Femur (tissue), 1 donor: ENCODE measurements at regions not wholly inside any gene's neighbourhood (a gene's known extent, or its start where the extent isn't known, plus 50 kb on each side); places are given as distances from the start of the nearest gene placed in this dataset.
"Not testable (repeated sequence)": the region's sequence is repeated elsewhere in the genome, so short reads cannot be mapped to it uniquely, and the experiment has no call there.

ENCODE experiments used
- DNase-seq: peaks from one replicate; pipeline ENCODE4 v3.0.0-alpha.2; 2017

- DNase-seq: not testable (repeated sequence)
These were observed 289.4 kb downstream of the CNTNAP3B start for GRCh38 chr9:41839786-41840185.

- not testable (repeated sequence) for DNase-seq
These were observed 290.3 kb downstream of the CNTNAP3B start for GRCh38 chr9:41838953-41839352.

- not testable (repeated sequence) for DNase-seq
These were observed 290.7 kb downstream of the CNTNAP3B start for GRCh38 chr9:41838562-41838851.

- DNase-seq: not testable (repeated sequence)
These were observed 291.3 kb downstream of the CNTNAP3B start for GRCh38 chr9:41837684-41838561.

- DNase-seq: not testable (repeated sequence)
These were observed 296.1 kb downstream of the CNTNAP3B start for GRCh38 chr9:41833108-41833507.

GRCh38 chr9:41824723-41825122 is 304.5 kb downstream of the CNTNAP3B start:
- not testable (repeated sequence) for DNase-seq

- DNase-seq: not testable (repeated sequence)
These were observed 326.5 kb downstream of the CNTNAP3B start for GRCh38 chr9:41802706-41803105.

- DNase-seq: not testable (repeated sequence)
These were observed 330.5 kb downstream of the CNTNAP3B start for GRCh38 chr9:41798684-41799083.

GRCh38 chr9:41790719-41791363 is 338.4 kb downstream of the CNTNAP3B start:
- not testable (repeated sequence) for DNase-seq

GRCh38 chr9:41790007-41790406 is 339.2 kb downstream of the CNTNAP3B start:
- not testable (repeated sequence) for DNase-seq

- DNase-seq: not testable (repeated sequence)
These were observed 339.8 kb downstream of the CNTNAP3B start for GRCh38 chr9:41789387-41789786.

- not testable (repeated sequence) for DNase-seq
These were observed 341.3 kb downstream of the CNTNAP3B start for GRCh38 chr9:41787951-41788350.

GRCh38 chr9:41787270-41787669 is 342.0 kb downstream of the CNTNAP3B start:
- DNase-seq: not testable (repeated sequence)

GRCh38 chr9:41784006-41784405 is 345.2 kb downstream of the CNTNAP3B start:
- DNase-seq: not testable (repeated sequence)

GRCh38 chr9:41783070-41783810 is 346.0 kb downstream of the CNTNAP3B start:
- DNase-seq: not testable (repeated sequence)

- DNase-seq: not testable (repeated sequence)
These were observed 347.3 kb downstream of the CNTNAP3B start for GRCh38 chr9:41781899-41782298.

- not testable (repeated sequence) for DNase-seq
These were observed 349.3 kb downstream of the CNTNAP3B start for GRCh38 chr9:41779897-41780406.

- not testable (repeated sequence) for DNase-seq
These were observed 350.0 kb downstream of the CNTNAP3B start for GRCh38 chr9:41779192-41779591.

- not testable (repeated sequence) for DNase-seq
These were observed 350.6 kb downstream of the CNTNAP3B start for GRCh38 chr9:41778535-41779071.

GRCh38 chr9:41777536-41777935 is 351.7 kb downstream of the CNTNAP3B start:
- DNase-seq: not testable (repeated sequence)

GRCh38 chr9:41772541-41772940 is 356.7 kb downstream of the CNTNAP3B start:
- DNase-seq: not testable (repeated sequence)

GRCh38 chr9:41771693-41772092 is 357.5 kb downstream of the CNTNAP3B start:
- not testable (repeated sequence) for DNase-seq

GRCh38 chr9:41754822-41755221 is 374.4 kb downstream of the CNTNAP3B start:
- DNase-seq: not testable (repeated sequence)
